ENCODE measurements at regions not wholly inside any gene's neighbourhood (a gene's known extent, or its start where the extent isn't known, plus 50 kb on each side); places are given as distances from the start of the nearest gene placed in this dataset.

GRCh38 chr12:85527192-85527591 is 247.2 kb downstream of the ALX1 start:
- no peak for TF ChIP-seq TAF1 (IDR thresholded peaks at IDR 0.05; ENCODE audit: control insufficient read depth, extremely low read depth, insufficient read depth, low read length, severe bottlenecking)
- TF ChIP-seq REST (IDR thresholded peaks at IDR 0.05; ENCODE audit: borderline replicate concordance) = no peak
- TF ChIP-seq REST (CRISPR knock-in tag; IDR thresholded peaks at IDR 0.05; ENCODE audit: low read depth) = no peak
- TF ChIP-seq CBFB (CRISPR knock-in tag; IDR thresholded peaks at IDR 0.05) = no peak
- TF ChIP-seq ZFX (CRISPR knock-in tag; IDR thresholded peaks at IDR 0.05) = no peak
- no peak for TF ChIP-seq ELK3 (CRISPR knock-in tag; IDR thresholded peaks at IDR 0.05)
- no peak for TF ChIP-seq CTCF (IDR thresholded peaks at IDR 0.05 in 2 of 3, conservative IDR thresholded peaks at IDR 0.05 in 1 of 3; ENCODE audit: insufficient read depth in 2 of 3, low read depth in 1 of 3, low read length in 3 of 3)
- TF ChIP-seq EP300 (IDR thresholded peaks at IDR 0.05; ENCODE audit: low read length) = no peak
- TF ChIP-seq TARDBP (IDR thresholded peaks at IDR 0.05) = no peak
- no peak for TF ChIP-seq SP1 (CRISPR knock-in tag; IDR thresholded peaks at IDR 0.05)
- no peak for TF ChIP-seq CHD7 (IDR thresholded peaks at IDR 0.05; ENCODE audit: low read depth, low read length)
- TF ChIP-seq THRAP3 (IDR thresholded peaks at IDR 0.05; ENCODE audit: borderline replicate concordance) = no peak

All from K562 (cell line).